ENCODE measurements at regions not wholly inside any gene's neighbourhood (a gene's known extent, or its start where the extent isn't known, plus 50 kb on each side); places are given as distances from the start of the nearest gene placed in this dataset.

- TF ChIP-seq TCF12 (IDR thresholded peaks at IDR 0.05; ENCODE audit: low read depth), result no peak
- TF ChIP-seq REST (IDR thresholded peaks at IDR 0.05; ENCODE audit: low read depth), result no peak
- TF ChIP-seq YY1 (IDR thresholded peaks at IDR 0.05; ENCODE audit: low read depth), result no peak
- TF ChIP-seq USF1 (IDR thresholded peaks at IDR 0.05), result no peak
- TF ChIP-seq CEBPB (IDR thresholded peaks at IDR 0.05), result no peak
- TF ChIP-seq MAX (IDR thresholded peaks at IDR 0.05), result no peak
- TF ChIP-seq RAD21 (IDR thresholded peaks at IDR 0.05; ENCODE audit: low read depth), result no peak
- TF ChIP-seq EP300 (IDR thresholded peaks at IDR 0.05; ENCODE audit: borderline replicate concordance), result no peak
- TF ChIP-seq EGR1 (IDR thresholded peaks at IDR 0.05), result no peak
- TF ChIP-seq ZBTB7A (IDR thresholded peaks at IDR 0.05; ENCODE audit: low read depth), result no peak
- TF ChIP-seq CREB1 (IDR thresholded peaks at IDR 0.05; ENCODE audit: low read depth), result no peak
- TF ChIP-seq NFIC (IDR thresholded peaks at IDR 0.05), result no peak
- no peak for TF ChIP-seq TAF1 (IDR thresholded peaks at IDR 0.05; ENCODE audit: low read depth)
- TF ChIP-seq TEAD4 (IDR thresholded peaks at IDR 0.05), result no peak
These were observed 217.4 kb upstream of the EOMES start for GRCh38 chr3:27939521-27939920.

All from Ishikawa (cell line).